Fibroblast of skin of back (primary cell): ENCODE measurements at regions not wholly inside any gene's neighbourhood (a gene's known extent, or its start where the extent isn't known, plus 50 kb on each side); places are given as distances from the start of the nearest gene placed in this dataset.

ENCODE experiments used
- DNase-seq: peaks from one replicate; pipeline ENCODE4 v3.0.0-alpha.2; 2013

- DNase-seq = no peak
These were observed 79.1 kb downstream of the ZNF365 start for GRCh38 chr10:62453274-62453673.

- peak; percentile 76 for DNase-seq
These were observed 80.7 kb downstream of the ZNF365 start for GRCh38 chr10:62454687-62455397.

- no peak for DNase-seq
These were observed 82.5 kb downstream of the ZNF365 start for GRCh38 chr10:62456611-62457101.

- no peak for DNase-seq
These were observed 83.0 kb downstream of the ZNF365 start for GRCh38 chr10:62457196-62457595.

- DNase-seq = no peak
These were observed 83.4 kb downstream of the ZNF365 start for GRCh38 chr10:62457598-62457997.

GRCh38 chr10:62459072-62459471 is 84.9 kb downstream of the ZNF365 start:
- DNase-seq = peak; percentile 74

- no peak for DNase-seq
These were observed 85.3 kb downstream of the ZNF365 start for GRCh38 chr10:62459500-62459899.

GRCh38 chr10:62460393-62460792 is 86.2 kb downstream of the ZNF365 start:
- no peak for DNase-seq

GRCh38 chr10:62461120-62461519 is 87.0 kb downstream of the ZNF365 start:
- no peak for DNase-seq

GRCh38 chr10:62462461-62462860 is 88.3 kb downstream of the ZNF365 start:
- no peak for DNase-seq

GRCh38 chr10:62463364-62463763 is 89.2 kb downstream of the ZNF365 start:
- DNase-seq = no peak

GRCh38 chr10:62464308-62464707 is 90.1 kb downstream of the ZNF365 start:
- DNase-seq = no peak

GRCh38 chr10:62466590-62466989 is 92.4 kb downstream of the ZNF365 start:
- DNase-seq = no peak

GRCh38 chr10:62467527-62467926 is 93.4 kb downstream of the ZNF365 start:
- DNase-seq = peak; percentile 61

- DNase-seq = peak; percentile 82
These were observed 97.5 kb downstream of the ZNF365 start for GRCh38 chr10:62471711-62472110.

GRCh38 chr10:62473241-62473640 is 99.1 kb downstream of the ZNF365 start:
- DNase-seq = no peak

- peak; percentile 43 for DNase-seq
These were observed 101.4 kb downstream of the ZNF365 start for GRCh38 chr10:62475551-62475950.

- DNase-seq = no peak
These were observed 105.4 kb downstream of the ZNF365 start for GRCh38 chr10:62479523-62479922.

GRCh38 chr10:62480196-62480595 is 106.0 kb downstream of the ZNF365 start:
- no peak for DNase-seq

GRCh38 chr10:62482581-62482980 is 108.4 kb downstream of the ZNF365 start:
- no peak for DNase-seq

- no peak for DNase-seq
These were observed 117.4 kb downstream of the ZNF365 start for GRCh38 chr10:62491597-62491996.

- peak; percentile 11 for DNase-seq
These were observed 118.1 kb downstream of the ZNF365 start for GRCh38 chr10:62492012-62492869.

- no peak for DNase-seq
These were observed 118.7 kb downstream of the ZNF365 start for GRCh38 chr10:62492870-62493180.

- no peak for DNase-seq
These were observed 122.8 kb downstream of the ZNF365 start for GRCh38 chr10:62496925-62497324.
